ENCODE measurements at regions not wholly inside any gene's neighbourhood (a gene's known extent, or its start where the extent isn't known, plus 50 kb on each side); places are given as distances from the start of the nearest gene placed in this dataset.

DNA sequence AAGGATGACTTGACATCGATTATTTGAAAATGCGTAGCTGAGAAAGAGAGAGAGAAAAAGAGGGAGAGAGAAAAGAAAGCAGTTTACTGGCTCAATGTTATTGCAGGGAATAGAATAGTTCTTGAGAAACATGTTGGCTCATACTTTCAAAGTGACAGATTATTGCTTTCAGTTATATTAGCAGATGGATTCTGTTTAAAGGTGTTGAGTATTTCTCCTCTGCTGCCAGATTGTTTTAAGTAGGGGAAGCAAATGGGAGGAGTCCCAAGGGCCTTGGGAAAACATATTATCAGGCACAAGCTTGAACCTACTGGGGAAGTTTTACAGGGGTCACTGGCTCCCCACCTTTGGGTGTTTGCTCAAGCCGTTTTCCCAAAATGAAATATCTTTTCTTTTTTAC lies 203.8 kb upstream of the SRRM4 start:
- no peak for DNase-seq

DNA sequence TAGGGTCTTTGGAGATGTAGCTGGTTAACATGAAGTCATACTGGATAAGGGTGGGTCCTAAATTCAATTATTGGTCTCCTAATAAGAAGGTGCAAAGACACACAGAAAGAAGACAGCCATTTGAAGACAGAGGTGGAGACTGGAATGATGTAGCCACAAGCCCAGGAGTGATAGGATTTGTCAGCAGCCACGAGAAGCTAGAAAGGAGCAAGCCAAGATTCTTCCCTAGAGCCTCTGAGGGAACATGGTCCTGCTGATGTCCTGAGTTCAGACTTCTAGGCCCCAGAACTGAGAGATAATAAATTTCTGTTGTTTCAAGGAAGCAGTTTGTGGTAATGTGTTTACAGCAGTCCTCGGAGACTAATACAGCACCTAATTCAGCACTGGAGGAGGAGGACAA lies 203.3 kb upstream of the SRRM4 start:
- DNase-seq: no peak

DNA sequence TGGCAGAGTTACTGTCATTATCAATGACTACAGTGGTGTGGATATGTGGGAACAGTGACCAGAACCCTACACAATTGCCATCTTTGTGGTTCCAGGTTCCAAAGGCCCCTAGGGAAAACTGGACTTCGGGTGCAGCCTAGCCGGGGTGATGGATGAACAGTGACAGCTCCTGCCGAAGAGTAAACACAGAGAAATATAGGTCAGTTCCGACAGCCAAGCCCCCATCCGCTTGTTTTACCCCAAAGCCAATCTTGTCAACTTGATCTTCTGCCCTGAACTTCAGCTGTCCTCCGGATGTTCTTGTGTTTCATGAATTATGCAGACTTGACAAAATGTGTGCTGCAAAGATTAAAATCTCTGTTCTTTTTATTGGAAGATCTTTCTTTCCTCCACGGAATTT lies 200.4 kb upstream of the SRRM4 start:
- DNase-seq: no peak

DNA sequence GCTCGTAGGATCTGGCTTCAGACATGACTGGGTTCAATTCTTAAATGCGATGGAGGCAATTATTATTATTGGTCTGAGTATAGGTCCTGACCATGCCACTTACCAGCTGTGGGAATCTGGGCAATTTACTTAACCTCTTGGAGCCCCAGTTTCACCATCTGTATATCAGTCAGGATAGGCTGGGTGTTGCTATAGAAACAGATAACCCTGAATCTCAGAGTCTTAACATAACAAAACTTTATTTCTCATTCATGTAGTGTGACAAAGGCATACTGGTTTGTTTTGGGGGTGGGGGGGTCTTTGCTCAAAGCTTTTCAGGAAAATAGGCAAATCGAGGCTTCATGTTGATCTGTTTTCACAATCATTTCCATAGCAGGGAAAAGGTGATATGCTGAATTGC lies 199.6 kb upstream of the SRRM4 start:
- no peak for DNase-seq

DNA sequence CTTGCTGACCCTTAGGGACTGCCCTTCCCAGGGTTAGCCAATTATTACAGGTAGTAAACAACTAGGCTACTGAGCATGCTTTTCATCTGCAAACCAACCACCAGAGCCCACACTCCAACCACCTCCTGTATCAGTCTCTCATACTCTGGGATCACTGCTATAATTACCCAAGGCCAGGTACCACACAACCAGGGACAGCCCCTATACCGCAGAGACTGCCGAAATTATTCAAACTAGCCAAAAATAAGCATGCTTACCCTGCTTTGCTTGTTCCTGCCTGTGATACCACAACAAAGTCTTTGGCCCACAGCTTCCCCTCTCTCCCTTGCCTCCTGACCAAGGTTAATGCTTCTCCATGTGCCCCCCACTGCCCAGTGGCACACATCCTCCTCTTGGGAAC lies 197.6 kb upstream of the SRRM4 start:
- DNase-seq: no peak

DNA sequence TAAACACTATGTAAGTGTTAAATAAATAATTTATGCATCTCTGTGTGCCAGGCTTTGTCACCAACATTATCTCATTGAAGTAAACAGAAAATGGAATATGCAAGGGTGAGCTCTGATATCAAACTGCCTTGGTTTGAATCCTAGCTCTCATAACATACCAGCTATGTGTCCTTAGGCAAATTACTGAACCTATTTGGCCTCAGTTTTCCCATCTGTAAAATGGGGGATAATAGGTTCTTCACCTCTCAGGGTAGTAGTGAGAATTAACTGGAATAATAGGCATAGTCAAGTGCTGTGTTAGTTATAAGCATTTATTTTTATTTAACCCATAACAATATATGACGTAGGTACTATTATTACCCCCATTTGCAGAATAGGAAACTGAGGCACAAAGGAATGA lies 190.8 kb upstream of the SRRM4 start:
- no peak for DNase-seq

DNA sequence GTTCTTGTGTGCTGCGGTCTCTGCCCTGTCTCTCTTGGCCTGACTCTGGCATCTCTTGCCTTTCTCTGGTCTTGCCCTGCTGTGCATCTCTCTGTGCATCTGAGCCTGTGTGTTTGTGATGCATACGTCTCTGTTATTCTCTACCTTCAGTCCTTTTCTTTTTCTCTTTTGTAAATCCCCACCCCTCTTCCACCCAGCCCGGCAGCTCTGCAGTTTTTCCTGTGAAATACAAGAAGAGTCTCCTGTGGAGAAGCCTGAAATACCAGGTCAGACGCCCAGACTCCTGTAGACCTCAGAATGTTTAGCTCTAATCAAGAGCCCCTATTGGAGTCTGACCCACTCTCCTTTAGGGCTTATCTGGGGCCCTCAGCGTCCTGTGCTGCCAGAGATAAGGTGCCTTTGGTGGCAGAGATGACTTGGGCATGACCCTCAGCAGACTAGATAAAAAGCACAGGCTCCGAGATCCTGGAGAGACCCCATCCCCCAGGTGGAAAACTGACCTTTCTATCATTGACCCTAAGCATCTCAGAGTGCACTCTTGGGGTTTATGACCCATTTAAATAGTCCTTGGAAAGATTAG lies 167.5 kb upstream of the SRRM4 start:
- DNase-seq: no peak

DNA sequence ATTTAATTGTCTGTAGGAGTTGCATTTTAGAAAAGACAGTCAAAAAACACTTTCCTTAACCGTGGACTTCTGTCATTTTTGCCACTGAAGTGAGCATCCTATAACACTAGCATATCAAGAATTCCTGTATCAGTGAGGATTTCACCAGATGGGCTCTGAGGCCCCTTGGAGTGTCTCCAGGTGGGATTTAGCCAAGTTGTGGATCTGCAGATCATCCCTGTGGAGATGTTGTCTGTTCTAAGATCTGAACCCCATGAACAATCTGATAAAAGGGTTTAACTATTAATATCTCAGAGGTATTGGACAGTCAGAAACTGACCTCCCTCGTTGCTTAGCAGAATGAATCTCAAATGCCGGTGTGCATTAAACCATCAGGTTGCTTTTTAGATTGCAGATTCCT lies 165.0 kb upstream of the SRRM4 start:
- DNase-seq: no peak

DNA sequence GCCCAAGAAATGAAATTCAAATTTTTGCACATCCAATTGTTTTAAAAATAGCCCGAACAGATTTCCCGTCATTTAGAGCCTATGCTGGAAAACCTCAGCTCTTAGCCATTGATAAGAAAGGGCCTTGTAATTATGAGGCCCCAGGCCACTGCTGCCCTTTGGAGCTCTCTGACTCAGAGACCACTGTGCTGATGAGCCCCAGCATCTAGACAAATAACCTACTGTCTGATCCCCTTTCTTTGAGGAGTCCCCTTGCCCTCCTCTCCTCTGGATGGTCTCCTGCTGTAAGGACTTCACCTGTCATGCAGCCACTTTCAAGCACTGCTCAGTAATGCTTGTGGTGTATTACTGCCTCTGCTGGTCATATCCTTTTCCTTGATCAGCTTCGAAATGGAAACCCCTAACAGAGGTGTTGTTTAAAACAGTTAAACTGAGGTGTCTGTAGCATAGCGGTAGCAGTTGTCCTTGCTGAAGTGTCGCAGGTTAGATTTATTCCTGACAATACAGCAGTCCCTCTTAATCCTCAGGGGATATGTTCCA lies 159.9 kb upstream of the SRRM4 start:
- DNase-seq: no peak

DNA sequence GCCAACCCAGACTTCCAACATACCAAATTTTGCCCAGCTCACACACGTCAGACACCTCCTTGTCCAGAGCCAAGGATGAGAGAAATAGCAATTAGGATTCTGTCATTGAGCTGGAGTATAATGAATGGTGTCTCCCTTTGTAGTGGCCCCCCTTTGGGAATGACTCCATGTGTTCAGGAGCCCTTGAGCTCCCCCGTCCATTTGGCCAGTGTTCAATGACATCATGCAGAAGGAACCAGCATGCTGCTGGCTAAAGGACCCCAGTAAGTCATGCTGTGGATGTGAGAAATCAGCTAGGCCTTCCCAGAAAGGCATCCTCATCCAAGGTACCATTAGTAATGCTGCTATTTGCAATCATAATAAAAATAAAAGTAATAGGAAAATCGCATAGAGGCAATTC lies 158.8 kb upstream of the SRRM4 start:
- no peak for DNase-seq

DNA sequence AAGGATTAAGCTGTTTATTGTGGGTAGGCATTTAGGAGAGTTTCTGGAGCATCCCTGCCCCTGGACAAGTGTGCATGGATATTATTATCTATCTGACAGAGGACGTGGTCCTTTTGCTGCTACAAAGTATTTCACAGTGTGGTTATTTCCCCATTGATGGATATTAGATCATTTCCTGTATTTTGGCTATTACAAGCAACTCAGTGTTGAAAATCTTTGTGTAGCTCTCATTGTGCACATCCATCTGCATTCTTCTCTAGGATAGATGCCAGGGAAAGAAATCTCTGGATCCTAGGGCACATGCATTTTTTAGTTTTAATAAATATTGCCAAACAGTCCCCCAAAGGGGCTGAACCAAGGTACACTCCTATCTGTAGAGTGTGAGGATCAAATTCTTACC lies 154.3 kb upstream of the SRRM4 start:
- no peak for DNase-seq

DNA sequence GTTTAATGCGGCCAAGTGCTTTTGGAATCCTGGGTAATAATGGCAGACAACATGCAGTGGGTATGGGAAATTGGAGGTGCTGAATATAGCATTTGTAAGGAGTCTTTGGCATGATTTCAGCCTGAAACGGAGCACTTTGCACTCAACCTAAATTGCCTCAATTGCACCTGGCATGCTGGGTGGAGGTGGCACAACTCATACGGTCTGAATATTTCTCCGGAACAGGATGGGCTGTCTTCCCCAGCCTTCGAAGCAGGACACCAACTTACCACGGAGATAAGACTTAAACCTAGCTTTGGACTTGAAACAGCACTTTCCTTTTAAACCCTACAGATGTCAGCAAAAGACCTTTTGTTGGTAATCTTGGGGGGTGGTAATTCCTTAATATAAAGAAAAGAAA lies 153.7 kb upstream of the SRRM4 start:
- no peak for DNase-seq

DNA sequence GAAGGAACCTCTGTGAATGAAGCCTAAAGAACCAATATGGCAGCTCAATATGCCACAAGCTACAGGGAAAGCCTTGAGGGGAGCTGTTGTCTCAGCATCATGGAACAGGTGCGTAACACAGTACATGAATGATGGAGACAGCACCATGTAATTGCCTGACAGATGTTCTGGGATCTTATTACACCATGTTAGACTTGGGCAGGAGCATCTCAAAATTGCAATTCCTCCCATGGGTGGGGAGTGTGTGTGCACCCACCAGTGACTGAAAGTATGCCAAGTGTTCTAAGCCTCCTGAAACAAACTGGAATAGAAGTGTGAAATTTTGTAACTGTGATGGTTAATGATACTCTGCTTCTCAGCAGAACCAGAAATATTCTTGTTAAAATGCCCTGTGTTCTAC lies 151.0 kb upstream of the SRRM4 start:
- DNase-seq: no peak

DNA sequence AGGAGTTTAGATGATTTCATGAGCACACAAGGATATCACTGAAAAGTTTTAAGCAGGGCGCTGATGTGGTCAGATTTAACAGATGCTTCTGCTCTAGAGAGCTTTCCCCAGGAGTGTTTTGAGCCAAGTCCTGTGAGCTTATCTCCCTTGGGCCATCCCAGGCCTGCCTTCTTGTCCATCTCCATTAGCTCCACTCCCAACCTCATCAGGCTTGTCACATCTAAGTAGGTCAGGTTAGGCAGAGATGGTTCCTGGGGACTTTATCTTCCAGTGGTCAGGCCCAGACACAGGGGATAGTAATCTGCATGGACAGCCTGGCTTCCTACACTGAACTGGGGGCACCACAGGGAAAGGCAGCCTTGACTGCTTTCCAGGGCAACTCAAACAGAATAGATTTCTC lies 145.4 kb upstream of the SRRM4 start:
- no peak for DNase-seq

DNA sequence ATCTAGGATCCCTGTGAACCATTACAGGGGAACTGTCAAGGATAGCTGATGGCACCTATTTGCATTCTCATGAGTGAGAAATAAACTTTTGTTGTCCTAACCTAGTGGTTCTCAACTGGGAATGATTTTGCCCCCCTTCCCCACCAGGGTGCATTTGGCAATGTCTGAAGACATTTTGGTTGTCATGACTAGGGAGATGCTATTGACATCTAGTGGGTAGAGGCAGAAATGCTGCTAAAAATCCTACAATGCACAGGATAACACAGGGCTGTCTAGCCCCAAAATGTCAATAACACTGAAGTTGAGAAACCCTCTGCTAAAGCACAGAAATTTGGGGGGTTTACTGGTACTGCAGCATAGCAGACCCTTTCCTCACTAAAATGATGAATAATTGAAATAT lies 140.9 kb upstream of the SRRM4 start:
- no peak for DNase-seq

DNA sequence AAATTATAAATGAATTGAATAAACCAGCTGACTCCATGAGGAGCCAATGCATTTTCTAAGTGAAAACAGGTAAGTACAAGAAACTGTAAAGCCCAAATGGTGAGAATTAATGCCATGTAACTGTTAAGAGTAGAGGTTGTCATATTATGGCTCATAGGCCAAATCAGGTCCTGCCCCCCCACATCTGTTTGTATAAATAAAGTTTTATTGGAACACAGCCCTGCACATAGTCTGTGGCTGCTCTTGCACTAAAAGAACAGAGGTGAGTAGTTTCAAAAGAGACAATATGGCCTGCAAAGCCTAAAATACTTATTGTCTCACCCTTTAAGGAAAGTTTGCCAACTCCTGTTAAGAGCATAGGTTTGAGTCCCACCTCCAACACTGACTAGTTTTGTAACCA lies 140.5 kb upstream of the SRRM4 start:
- no peak for DNase-seq

DNA sequence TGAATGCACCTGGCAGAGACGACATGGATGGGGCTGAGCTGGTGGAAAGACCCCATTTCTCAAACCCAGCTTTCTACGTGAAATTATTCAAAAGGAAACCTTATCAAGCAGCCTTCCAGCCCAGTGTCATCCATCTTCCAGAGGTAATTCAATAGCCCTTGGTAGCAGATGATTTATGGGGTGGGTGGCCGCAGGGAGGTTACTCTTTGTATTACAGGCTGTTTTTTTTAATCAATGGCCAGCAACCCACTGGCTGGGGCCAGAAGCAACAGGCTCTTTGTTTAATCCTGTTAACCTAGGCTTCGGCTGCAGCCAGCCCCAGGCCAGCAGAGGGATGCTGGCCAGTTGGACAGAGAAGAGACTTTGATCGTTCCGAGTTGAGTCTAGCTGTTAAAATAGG lies 139.8 kb upstream of the SRRM4 start:
- DNase-seq: no peak

DNA sequence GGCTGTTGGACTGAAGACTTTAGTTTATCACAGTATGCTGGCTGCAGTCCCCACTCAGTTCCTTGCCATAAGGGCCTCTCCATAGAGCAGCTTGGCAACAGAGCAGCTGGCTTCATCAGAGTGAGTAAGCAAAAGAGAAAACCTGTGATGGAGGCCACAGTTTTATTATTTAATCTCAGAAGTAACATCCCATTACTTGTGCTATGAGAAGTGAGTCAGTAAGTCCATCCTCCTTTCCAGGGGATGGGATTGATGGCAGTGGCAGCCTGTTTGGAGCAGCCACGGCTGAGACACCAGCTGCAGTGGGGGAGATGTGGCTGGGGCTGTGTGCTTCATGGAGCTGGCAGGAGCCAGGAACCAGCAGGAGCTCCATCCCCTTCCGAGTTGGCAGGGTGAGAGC lies 138.5 kb upstream of the SRRM4 start:
- DNase-seq: no peak

DNA sequence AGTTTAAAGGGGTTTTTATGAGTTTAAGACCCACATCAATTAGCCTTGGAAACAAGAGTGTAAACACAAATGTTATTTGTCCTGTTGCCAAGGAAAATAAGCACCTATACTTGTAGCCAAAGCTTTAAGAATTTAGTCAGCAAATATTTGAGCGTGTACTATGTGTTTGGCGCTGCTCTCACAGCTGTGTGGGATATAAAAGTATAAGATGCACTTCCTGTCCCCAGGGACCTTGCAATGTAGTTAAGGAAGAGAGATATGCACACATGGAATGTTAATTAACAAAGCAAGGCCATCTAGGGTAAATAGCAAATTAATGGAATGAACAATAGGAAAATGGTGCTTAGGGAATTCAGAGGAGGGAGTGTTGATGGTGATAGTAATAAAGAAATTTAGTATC lies 134.9 kb upstream of the SRRM4 start:
- no peak for DNase-seq

DNA sequence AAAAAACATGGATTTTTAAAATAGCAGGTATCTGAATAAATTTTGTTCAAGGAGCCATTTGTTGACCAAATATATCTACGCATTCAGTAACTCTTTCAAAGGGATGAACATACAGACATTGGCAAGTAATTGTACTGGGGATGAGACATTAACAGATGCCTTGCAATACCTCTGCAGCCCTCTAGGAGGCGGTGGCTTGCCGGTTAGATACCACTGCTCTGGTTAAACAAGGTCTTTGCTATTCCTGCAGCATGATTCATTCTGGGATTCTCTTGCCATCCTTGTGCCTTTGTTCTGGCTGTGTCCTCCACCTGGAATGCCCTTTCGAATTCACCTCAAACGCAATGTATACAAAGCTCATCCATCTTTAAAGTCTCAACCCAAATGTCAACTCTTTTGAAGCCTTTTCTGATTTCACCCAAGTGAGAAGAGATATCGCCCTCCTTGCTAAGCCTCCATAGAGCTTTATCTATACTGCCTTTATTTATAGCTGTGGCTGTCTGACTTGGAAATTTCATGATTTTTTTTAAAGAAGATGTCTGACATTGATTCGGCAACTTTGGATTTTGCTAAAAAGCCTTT lies 131.0 kb upstream of the SRRM4 start:
- no peak for DNase-seq

DNA sequence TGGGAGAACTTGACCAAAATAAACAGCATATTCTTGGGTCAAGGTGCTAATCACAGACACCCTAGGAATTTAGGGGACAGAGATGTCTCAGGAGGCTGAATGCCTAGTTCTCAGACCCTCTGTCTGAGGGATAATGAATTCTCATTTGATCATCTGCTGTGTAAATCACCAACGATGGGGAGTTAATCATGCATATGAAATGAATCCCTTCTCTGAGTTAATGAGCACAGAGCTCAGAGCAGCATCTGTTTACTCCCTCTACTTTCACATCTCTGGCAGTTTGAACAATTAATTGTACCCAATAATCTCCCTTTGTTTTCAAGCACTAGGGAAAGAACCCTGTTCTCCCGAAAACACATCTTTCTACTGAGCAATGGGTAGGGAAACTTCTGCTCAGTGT lies 129.4 kb upstream of the SRRM4 start:
- no peak for DNase-seq

DNA sequence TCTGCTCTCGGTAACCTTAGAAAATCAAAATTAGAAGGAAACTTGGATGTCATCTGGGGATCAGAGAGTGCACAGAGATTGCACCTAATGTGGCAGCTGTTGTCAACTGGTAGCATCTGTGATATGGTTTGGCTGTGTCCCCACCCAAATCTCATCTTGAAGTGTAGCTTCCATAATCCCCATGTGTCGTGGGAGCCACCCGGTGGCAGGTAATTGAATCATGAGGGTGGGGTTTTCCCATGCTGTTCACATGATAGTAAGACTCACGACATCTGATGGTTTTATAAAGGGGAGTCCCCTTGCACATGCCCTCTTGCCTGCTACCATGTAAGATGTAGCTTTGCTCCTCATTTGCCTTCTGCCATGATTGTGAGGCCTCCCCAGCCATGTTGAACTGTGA lies 127.7 kb upstream of the SRRM4 start:
- DNase-seq: no peak

DNA sequence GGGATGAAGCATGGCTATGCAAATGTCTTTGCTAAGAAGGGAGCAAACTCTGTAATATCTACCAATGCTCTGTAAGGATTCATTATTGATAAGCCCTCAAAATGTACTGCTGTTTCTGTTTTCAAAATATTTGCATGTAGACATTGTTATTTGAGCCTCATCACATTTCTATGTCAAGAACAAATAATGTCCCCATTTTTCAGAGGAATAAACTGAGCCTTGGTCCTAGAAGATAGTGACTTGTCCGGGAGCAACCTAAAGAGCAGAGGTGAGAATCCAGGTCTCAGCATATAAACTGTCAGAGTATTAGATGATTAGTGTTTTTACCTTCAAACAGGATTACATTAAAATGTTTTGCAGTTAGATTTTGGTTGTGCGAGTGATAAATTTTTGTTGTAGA lies 125.5 kb upstream of the SRRM4 start:
- DNase-seq: no peak

DNA sequence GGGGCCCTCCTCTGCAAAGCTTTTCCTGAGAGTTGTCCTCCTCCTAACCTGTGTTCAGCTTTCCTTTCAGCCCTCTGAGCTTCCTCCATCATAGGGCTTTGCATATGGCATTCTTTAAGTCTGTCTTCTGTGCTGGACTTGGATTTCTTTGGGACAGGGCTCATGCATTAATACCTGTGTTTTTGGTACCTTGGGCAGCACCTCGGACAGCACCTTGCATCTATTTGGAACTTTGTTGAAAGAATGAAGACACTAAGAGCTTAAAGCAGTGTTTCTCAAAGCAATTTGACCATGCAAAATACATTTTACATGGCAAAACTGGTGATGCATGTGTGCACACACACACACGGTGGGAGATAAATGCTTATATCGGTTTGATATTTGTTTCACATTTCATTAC lies 115.0 kb upstream of the SRRM4 start:
- DNase-seq: no peak

DNA sequence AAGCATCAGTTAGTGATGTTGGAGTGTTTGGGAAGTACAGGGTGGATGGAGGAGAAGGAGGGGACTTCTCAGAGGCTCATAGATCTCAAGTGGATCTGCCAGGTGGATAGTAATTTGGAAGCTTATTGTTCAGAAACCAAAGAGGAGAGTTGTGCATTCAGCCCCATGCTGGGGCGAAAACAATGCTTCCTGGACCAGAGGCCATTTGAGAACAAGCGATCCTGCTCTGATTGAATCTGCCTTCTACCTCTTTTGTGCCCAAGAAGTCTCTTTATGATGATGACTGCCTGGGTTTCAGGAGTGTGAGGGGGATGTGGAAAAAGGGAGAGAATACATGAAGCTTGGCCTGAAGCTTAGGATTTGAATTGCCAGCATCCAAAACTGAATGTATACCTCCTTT lies 110.8 kb upstream of the SRRM4 start:
- DNase-seq: no peak

All from NCI-H1417 treated with DMSO at 0.1 percent for 48 hours (cell line).